H9 (cell line): ENCODE measurements at regions not wholly inside any gene's neighbourhood (a gene's known extent, or its start where the extent isn't known, plus 50 kb on each side); places are given as distances from the start of the nearest gene placed in this dataset.

Source experiments
- DNase-seq: peaks from one replicate; pipeline ENCODE4 v3.0.0-alpha.2; 2017
- H2AFZ ChIP-seq: one replicate; pipeline ENCODE4 v1.6.1; 2013; ENCODE audit warnings: mild to moderate bottlenecking, low read length, control low read depth, moderate library complexity
- H2AK5ac ChIP-seq: 2 replicates; pipeline ENCODE4 v1.6.1; 2013; ENCODE audit warnings: low read length, control low read depth, mixed read lengths; ENCODE audit not compliant: insufficient read length
- H2BK120ac ChIP-seq: one replicate; pipeline ENCODE4 v1.6.1; 2013; ENCODE audit warnings: low read depth, mild to moderate bottlenecking, low read length, control low read depth, inconsistent platforms; ENCODE audit not compliant: poor library complexity, severe bottlenecking
- H2BK12ac ChIP-seq: 2 replicates; pipeline ENCODE4 v1.6.1; 2013; ENCODE audit warnings: low read length, control low read depth, mixed read lengths, low read depth; ENCODE audit not compliant: insufficient read length
- H2BK15ac ChIP-seq: 2 replicates; pipeline ENCODE4 v1.6.1; 2013; ENCODE audit warnings: low read depth, low read length, control low read depth
- H2BK20ac ChIP-seq: one replicate; pipeline ENCODE4 v1.6.1; 2013; ENCODE audit warnings: low read depth, mild to moderate bottlenecking, low read length, control low read depth, inconsistent platforms; ENCODE audit not compliant: poor library complexity, severe bottlenecking
- H2BK5ac ChIP-seq: 2 replicates; pipeline ENCODE4 v1.6.1; 2013; ENCODE audit warnings: low read length, control low read depth, mixed read lengths; ENCODE audit not compliant: insufficient read length
- H3K14ac ChIP-seq: 2 replicates; pipeline ENCODE4 v1.6.1; 2013; ENCODE audit warnings: low read length, control low read depth; ENCODE audit not compliant: insufficient read depth
- H3K18ac ChIP-seq: 2 replicates; pipeline ENCODE4 v1.6.1; 2013; ENCODE audit warnings: low read depth, mild to moderate bottlenecking, mixed read lengths, low read length, control low read depth; ENCODE audit not compliant: insufficient read length
- H3K23ac ChIP-seq: 2 replicates; pipeline ENCODE4 v1.6.1; 2013; ENCODE audit warnings: low read length, control low read depth, mixed read lengths, low read depth; ENCODE audit not compliant: insufficient read length
- H3K23me2 ChIP-seq: 2 replicates; pipeline ENCODE4 v1.6.1; 2013; ENCODE audit warnings: low read depth, mild to moderate bottlenecking, mixed read lengths, low read length, control low read depth; ENCODE audit not compliant: insufficient read length, poor library complexity, severe bottlenecking
- H3K27ac ChIP-seq: 2 replicates; pipeline ENCODE4 v1.5.1; 2013; ENCODE audit warnings: low read length, control low read depth, mixed read lengths, low read depth; ENCODE audit not compliant: insufficient read length
- H3K27me3 ChIP-seq: 2 replicates; pipeline ENCODE4 v1.6.1; 2013; ENCODE audit warnings: low read length, control low read depth, inconsistent platforms; ENCODE audit not compliant: insufficient read depth
- H3K4ac ChIP-seq: 2 replicates; pipeline ENCODE4 v1.6.1; 2013; ENCODE audit warnings: low read depth, mild to moderate bottlenecking, control low read depth, inconsistent platforms, low read length, moderate library complexity
- H3K4me1 ChIP-seq: 2 replicates; pipeline ENCODE4 v1.6.1; 2013; ENCODE audit warnings: low read length, control low read depth, inconsistent platforms; ENCODE audit not compliant: insufficient read depth
- H3K4me2 ChIP-seq: 2 replicates; pipeline ENCODE4 v1.6.1; 2013; ENCODE audit warnings: low read length, control low read depth, mixed read lengths; ENCODE audit not compliant: insufficient read length, insufficient read depth
- H3K56ac ChIP-seq: 2 replicates; pipeline ENCODE4 v1.6.1; 2013; ENCODE audit warnings: low read depth, mild to moderate bottlenecking, mixed read lengths, low read length, control low read depth; ENCODE audit not compliant: insufficient read length
- H3K79me1 ChIP-seq: 2 replicates; pipeline ENCODE4 v1.6.1; 2013; ENCODE audit warnings: low read depth, mild to moderate bottlenecking, moderate library complexity, low read length, control low read depth, inconsistent platforms; ENCODE audit not compliant: insufficient read depth, poor library complexity, severe bottlenecking
- H3K79me2 ChIP-seq: 2 replicates; pipeline ENCODE4 v1.6.1; 2013; ENCODE audit warnings: low read length, control low read depth, inconsistent platforms; ENCODE audit not compliant: insufficient read depth
- H3K9ac ChIP-seq: 2 replicates; pipeline ENCODE4 v1.6.1; 2013; ENCODE audit warnings: low read length, control low read depth, mixed read lengths; ENCODE audit not compliant: insufficient read length; ENCODE audit errors: extremely low read depth
- H3K9me3 ChIP-seq: one replicate; pipeline ENCODE4 v1.6.1; 2013; ENCODE audit warnings: low read depth, low read length, inconsistent platforms; ENCODE audit not compliant: control insufficient read depth
- H3T11ph ChIP-seq: one replicate; pipeline ENCODE4 v1.6.1; 2013; ENCODE audit warnings: mild to moderate bottlenecking, low read length, control low read depth, inconsistent platforms
- H4K20me1 ChIP-seq: one replicate; pipeline ENCODE4 v1.6.1; 2013; ENCODE audit not compliant: control insufficient read depth, insufficient read length, insufficient read depth
- H4K5ac ChIP-seq: 2 replicates; pipeline ENCODE4 v1.6.1; 2013; ENCODE audit warnings: low read depth, mild to moderate bottlenecking, mixed read lengths, low read length, control low read depth; ENCODE audit not compliant: insufficient read length
- H4K8ac ChIP-seq: replicated peaks from 2 replicates; pipeline ENCODE4 v1.6.1; 2013; ENCODE audit warnings: low read length, control low read depth, mixed read lengths, low read depth; ENCODE audit not compliant: insufficient read length
- H4K91ac ChIP-seq: 2 replicates; pipeline ENCODE4 v1.6.1; 2013; ENCODE audit warnings: low read depth, mild to moderate bottlenecking, moderate library complexity, mixed read lengths, low read length, control low read depth; ENCODE audit not compliant: insufficient read length
- H3K27ac Mint-ChIP-seq, 3 experiments: 2 replicates in 2 of 3; 3 replicates in 1 of 3; pipeline ENCODE4 v1.8.0; 2020 to 2021; ENCODE audit warnings: mixed read lengths in 3 of 3, mild to moderate bottlenecking in 1 of 3, moderate library complexity in 1 of 3
- H3K27me3 Mint-ChIP-seq: 2 replicates; pipeline ENCODE4 v1.8.0; 2021; ENCODE audit warnings: low read depth, mild to moderate bottlenecking, moderate library complexity, mixed read lengths
- H3K36me3 Mint-ChIP-seq, 3 experiments: 2 replicates in 2 of 3; 3 replicates in 1 of 3; pipeline ENCODE4 v1.8.0; 2020 to 2021; ENCODE audit warnings: low read depth in 3 of 3, mixed read lengths in 3 of 3; ENCODE audit not compliant: insufficient read depth in 1 of 3
- H3K4me1 Mint-ChIP-seq, 2 experiments: 2 replicates each; pipeline ENCODE4 v1.8.0; 2020; ENCODE audit warnings: mixed read lengths in 2 of 2
- H3K4me3 Mint-ChIP-seq, 2 experiments: 2 replicates in 1 of 2; 3 replicates in 1 of 2; pipeline ENCODE4 v1.8.0; 2020 to 2021; ENCODE audit warnings: mild to moderate bottlenecking in 2 of 2, mixed read lengths in 2 of 2, moderate library complexity in 1 of 2
- H3K9me3 Mint-ChIP-seq, 2 experiments: 2 replicates in 1 of 2; 3 replicates in 1 of 2; pipeline ENCODE4 v1.8.0; 2020; ENCODE audit warnings: mild to moderate bottlenecking in 2 of 2, mixed read lengths in 2 of 2, moderate library complexity in 1 of 2
- TF ChIP-seq, protein P1 (sequence below): fragments of 200-600 bp; sonication (generic); conservative IDR thresholded peaks from 3 replicates; pipeline ENCODE4 v1.8.0; 2021; ENCODE audit warnings: antibody characterized with exemption, mild to moderate bottlenecking

GRCh38 chr3:147197739-147198138 lies 208.6 kb downstream of the ZIC4 start:
- no peak for DNase-seq
- Histone ChIP-seq H2BK120ac (no peak overlapping the region), H3K27me3 (no peaks in the 10 kb centered on the region), H2AFZ (no peak overlapping the region), H3K4me2 (no peak overlapping the region), H3K56ac (no peak overlapping the region), H3K23me2 (no peaks in the 10 kb centered on the region), H2AK5ac (no peak overlapping the region), H3K27ac (no peak overlapping the region), H2BK12ac (no peak overlapping the region), H4K20me1 (no peaks in the 10 kb centered on the region), H2BK20ac (no peak overlapping the region), H3K79me2 (no peaks in the 10 kb centered on the region), H3K14ac (no peak overlapping the region), H3K4ac (no peak overlapping the region), H2BK5ac (no peak overlapping the region), H3K23ac (no peak overlapping the region), H4K91ac (no peak overlapping the region), H3K9me3 (no peaks in the 10 kb centered on the region), H3K4me1 (no peaks in the 10 kb centered on the region), H3K18ac (no peak overlapping the region), H3K9ac (no peak overlapping the region), H4K8ac (no peak overlapping the region), H2BK15ac (no peak overlapping the region), H4K5ac (no peak overlapping the region), H3K79me1 (no peaks in the 10 kb centered on the region), H3T11ph (no peak overlapping the region)
- TF ChIP-seq, protein P1, sequence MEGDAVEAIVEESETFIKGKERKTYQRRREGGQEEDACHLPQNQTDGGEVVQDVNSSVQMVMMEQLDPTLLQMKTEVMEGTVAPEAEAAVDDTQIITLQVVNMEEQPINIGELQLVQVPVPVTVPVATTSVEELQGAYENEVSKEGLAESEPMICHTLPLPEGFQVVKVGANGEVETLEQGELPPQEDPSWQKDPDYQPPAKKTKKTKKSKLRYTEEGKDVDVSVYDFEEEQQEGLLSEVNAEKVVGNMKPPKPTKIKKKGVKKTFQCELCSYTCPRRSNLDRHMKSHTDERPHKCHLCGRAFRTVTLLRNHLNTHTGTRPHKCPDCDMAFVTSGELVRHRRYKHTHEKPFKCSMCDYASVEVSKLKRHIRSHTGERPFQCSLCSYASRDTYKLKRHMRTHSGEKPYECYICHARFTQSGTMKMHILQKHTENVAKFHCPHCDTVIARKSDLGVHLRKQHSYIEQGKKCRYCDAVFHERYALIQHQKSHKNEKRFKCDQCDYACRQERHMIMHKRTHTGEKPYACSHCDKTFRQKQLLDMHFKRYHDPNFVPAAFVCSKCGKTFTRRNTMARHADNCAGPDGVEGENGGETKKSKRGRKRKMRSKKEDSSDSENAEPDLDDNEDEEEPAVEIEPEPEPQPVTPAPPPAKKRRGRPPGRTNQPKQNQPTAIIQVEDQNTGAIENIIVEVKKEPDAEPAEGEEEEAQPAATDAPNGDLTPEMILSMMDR, result no peak
- Mint-ChIP-seq H3K36me3 (no peaks in the 10 kb centered on the region), H3K4me1 (no peaks in the 10 kb centered on the region), H3K9me3 (no peaks in the 10 kb centered on the region), H3K27ac (no peak overlapping the region), H3K4me3 (no peak overlapping the region), H3K27me3 (no peaks in the 10 kb centered on the region)
